KMS-11 (cell line): ENCODE measurements at regions not wholly inside any gene's neighbourhood (a gene's known extent, or its start where the extent isn't known, plus 50 kb on each side); places are given as distances from the start of the nearest gene placed in this dataset.

Source experiments
- H2AFZ ChIP-seq: fragments of 200-600 bp; sonication (generic); 2 replicates; pipeline ENCODE4 v1.6.1; 2016; ENCODE audit warnings: antibody characterized with exemption, mixed run types, low read depth
- H3K27ac ChIP-seq: fragments of 200-600 bp; sonication (generic); 2 replicates; pipeline ENCODE4 v1.6.1; 2016; ENCODE audit warnings: mild to moderate bottlenecking, mixed run types
- H3K27me3 ChIP-seq: fragments of 200-600 bp; sonication (generic); 2 replicates; pipeline ENCODE4 v1.6.1; 2017; ENCODE audit warnings: mild to moderate bottlenecking, low read depth, mixed run types, moderate library complexity; ENCODE audit not compliant: insufficient read depth
- H3K36me3 ChIP-seq: fragments of 200-600 bp; sonication (generic); 2 replicates; pipeline ENCODE4 v1.6.1; 2017; ENCODE audit warnings: mild to moderate bottlenecking, mixed run types; ENCODE audit not compliant: insufficient read depth
- H3K4me1 ChIP-seq: fragments of 200-600 bp; sonication (generic); 2 replicates; pipeline ENCODE4 v1.6.1; 2016; ENCODE audit warnings: mild to moderate bottlenecking, low read depth, mixed run types; ENCODE audit not compliant: poor library complexity, severe bottlenecking
- H3K4me2 ChIP-seq: fragments of 200-600 bp; sonication (generic); 2 replicates; pipeline ENCODE4 v1.7.0; 2016; ENCODE audit warnings: mild to moderate bottlenecking, mixed run types
- H3K4me3 ChIP-seq: fragments of 200-600 bp; sonication (generic); IDR thresholded peaks from 2 replicates; pipeline ENCODE4 v1.6.1; 2017; ENCODE audit warnings: low read depth, low read length, mixed read lengths; ENCODE audit not compliant: insufficient read depth
- H3K79me2 ChIP-seq: fragments of 200-600 bp; sonication (generic); 2 replicates; pipeline ENCODE4 v1.6.1; 2016; ENCODE audit warnings: low read depth, mixed run types; ENCODE audit not compliant: insufficient read depth
- H3K9ac ChIP-seq: fragments of 200-600 bp; sonication (generic); 2 replicates; pipeline ENCODE4 v1.6.1; 2016; ENCODE audit warnings: mild to moderate bottlenecking, mixed run types
- H4K20me1 ChIP-seq: fragments of 200-600 bp; sonication (generic); 2 replicates; pipeline ENCODE4 v1.6.1; 2016; ENCODE audit warnings: mild to moderate bottlenecking, mixed run types; ENCODE audit not compliant: insufficient read depth
- CTCF ChIP-seq: fragments of 200-600 bp; sonication (generic); conservative IDR thresholded peaks from 2 replicates; pipeline ENCODE4 v1.6.1; 2017; ENCODE audit warnings: low read depth, mild to moderate bottlenecking, antibody characterized with exemption, low read length, moderate library complexity, mixed read lengths

GRCh38 chr6:105499136-105499870 lies 96.4 kb upstream of the PREP start:
- Histone ChIP-seq H3K4me2 (no peak overlapping the region), H3K4me1 (peaks cover 26% of the 10 kb centered on the region), H3K27ac (no peak overlapping the region), H3K36me3 (no peaks in the 10 kb centered on the region), H3K9ac (no peak overlapping the region), H4K20me1 (no peaks in the 10 kb centered on the region), H3K4me3 (no peak overlapping the region), H3K27me3 (no peaks in the 10 kb centered on the region), H2AFZ (no peak overlapping the region), H3K79me2 (no peaks in the 10 kb centered on the region)
- TF ChIP-seq CTCF: no peak

- Histone ChIP-seq H3K4me3 (no peak overlapping the region), H4K20me1 (no peaks in the 10 kb centered on the region), H2AFZ (no peak overlapping the region), H3K27ac (no peak overlapping the region), H3K4me2 (no peak overlapping the region), H3K79me2 (no peaks in the 10 kb centered on the region), H3K27me3 (no peaks in the 10 kb centered on the region), H3K9ac (no peak overlapping the region), H3K36me3 (no peaks in the 10 kb centered on the region), H3K4me1 (peaks cover 43% of the 10 kb centered on the region)
- TF ChIP-seq CTCF: no peak
Observed at GRCh38 chr6:105497549-105497948, 94.7 kb upstream of the PREP start.

- peaks cover 57% of the 10 kb centered on the region for H3K4me1 ChIP-seq
- H3K4me2 ChIP-seq: peak overlapping the region; percentile 40; the same call in 1 of the 2 replicates
- no peak overlapping the region for H3K9ac ChIP-seq
- no peaks in the 10 kb centered on the region for H3K36me3 ChIP-seq
- no peak overlapping the region for H2AFZ ChIP-seq
- no peaks in the 10 kb centered on the region for H3K27me3 ChIP-seq
- H3K27ac ChIP-seq: no peak overlapping the region
- no peak for TF ChIP-seq CTCF
- no peaks in the 10 kb centered on the region for H3K79me2 ChIP-seq
- H4K20me1 ChIP-seq: no peaks in the 10 kb centered on the region
- no peak overlapping the region for H3K4me3 ChIP-seq
Observed at GRCh38 chr6:105495515-105495914, 92.6 kb upstream of the PREP start.

- Histone ChIP-seq H3K4me1 (peaks cover 65% of the 10 kb centered on the region), H2AFZ (no peak overlapping the region)
- no peak for TF ChIP-seq CTCF
Observed at GRCh38 chr6:105494688-105495087, 91.8 kb upstream of the PREP start.

More at GRCh38 chr6:105494688-105495087, 91.8 kb upstream of the PREP start:
- Histone ChIP-seq H3K79me2 (no peaks in the 10 kb centered on the region), H3K27ac (no peak overlapping the region), H3K4me2 (peak overlapping the region; percentile 40; the same call in 1 of the 2 replicates), H3K4me3 (no peak overlapping the region), H4K20me1 (no peaks in the 10 kb centered on the region), H3K27me3 (no peaks in the 10 kb centered on the region), H3K9ac (no peak overlapping the region), H3K36me3 (no peaks in the 10 kb centered on the region)
